NCI-H82 treated with DMSO at 0.1 percent for 48 hours (cell line): ENCODE measurements at regions not wholly inside any gene's neighbourhood (a gene's known extent, or its start where the extent isn't known, plus 50 kb on each side); places are given as distances from the start of the nearest gene placed in this dataset.

Experiments
- DNase-seq: peaks from one replicate; lab custom pipeline; 2025; ENCODE audit not compliant: unreplicated experiment; lab: John Stamatoyannopoulos, UW

DNA sequence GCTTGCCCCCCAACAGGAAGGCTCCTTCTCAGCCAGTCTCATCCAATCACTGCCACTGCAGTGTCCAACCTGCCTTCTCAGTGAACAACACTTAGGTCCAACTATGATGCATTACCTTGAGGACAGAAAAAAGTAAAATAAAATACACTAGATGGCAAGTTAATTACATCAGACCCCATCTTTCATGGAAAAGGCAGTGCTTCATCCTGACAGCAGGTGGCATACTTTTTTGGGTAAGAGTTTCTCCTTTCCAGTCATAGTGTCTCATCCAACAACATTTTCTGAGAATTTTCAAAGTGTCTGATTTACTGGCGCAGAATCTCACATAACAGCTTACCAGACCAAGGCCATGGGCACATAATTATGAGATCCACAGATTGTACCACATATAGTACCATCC lies 1742.8 kb downstream of the PCDH7 start:
- DNase-seq, result no peak

DNA sequence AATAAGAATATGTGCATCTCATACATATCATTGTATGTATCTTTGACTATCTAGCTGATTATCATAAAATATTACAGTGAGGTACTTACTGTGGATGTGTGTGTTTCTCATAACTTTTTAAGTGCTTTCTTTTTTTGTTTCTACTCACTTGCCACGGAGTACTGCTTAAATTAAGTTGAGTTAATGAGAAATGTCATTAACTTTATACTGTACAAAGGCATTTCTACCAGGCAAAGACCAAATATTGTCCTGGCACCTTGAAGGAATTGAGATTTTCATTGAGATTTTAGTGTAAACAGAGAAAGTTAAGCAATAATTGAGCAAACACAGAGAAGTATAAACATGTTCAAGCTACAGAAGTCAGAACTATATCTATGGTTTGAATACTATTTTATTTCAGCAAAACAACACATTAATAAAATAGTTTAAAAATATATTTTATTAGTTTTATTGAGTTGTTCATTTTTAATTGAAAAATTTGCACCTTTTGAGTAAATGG lies 1750.0 kb downstream of the PCDH7 start:
- no peak for DNase-seq

DNA sequence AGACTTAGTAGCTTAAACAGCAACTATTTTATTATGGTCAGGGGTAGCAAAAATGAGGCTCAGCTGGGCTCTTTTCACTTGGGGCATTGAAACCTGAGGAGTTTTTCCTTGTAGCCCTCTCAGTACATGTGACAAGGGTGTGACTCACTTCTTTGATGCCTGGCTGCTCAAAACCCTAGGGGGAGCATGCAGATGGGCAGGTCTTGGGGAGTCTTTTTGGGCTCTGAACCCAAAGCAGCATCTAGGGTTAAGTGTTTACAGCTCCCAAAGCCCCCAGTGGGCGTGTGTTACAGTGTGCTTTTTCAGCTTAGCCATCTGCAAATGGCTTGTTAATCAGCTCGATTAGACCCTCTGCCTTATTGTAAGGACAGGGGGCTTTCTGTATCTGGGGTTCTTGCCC lies 1752.7 kb downstream of the PCDH7 start:
- DNase-seq, result no peak

DNA sequence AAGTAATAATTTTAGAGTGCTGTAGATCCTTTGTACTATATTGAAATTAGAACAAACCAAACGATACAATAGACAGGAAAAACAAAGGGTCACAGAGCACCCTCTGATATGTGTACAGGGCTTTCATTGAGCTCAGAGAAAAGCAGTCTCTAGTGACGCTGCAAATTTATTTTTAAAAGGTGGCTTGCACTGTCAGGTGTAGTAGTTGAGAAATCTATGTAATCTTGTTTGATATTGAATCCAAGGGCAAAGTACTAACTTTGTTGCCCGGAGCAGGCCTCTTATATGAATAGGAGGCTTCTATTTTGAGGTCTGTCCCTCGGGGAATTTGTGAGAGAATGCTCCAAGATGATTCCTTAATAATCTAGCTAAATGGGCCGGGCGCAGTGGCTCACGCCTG lies 1755.5 kb downstream of the PCDH7 start:
- no peak for DNase-seq

DNA sequence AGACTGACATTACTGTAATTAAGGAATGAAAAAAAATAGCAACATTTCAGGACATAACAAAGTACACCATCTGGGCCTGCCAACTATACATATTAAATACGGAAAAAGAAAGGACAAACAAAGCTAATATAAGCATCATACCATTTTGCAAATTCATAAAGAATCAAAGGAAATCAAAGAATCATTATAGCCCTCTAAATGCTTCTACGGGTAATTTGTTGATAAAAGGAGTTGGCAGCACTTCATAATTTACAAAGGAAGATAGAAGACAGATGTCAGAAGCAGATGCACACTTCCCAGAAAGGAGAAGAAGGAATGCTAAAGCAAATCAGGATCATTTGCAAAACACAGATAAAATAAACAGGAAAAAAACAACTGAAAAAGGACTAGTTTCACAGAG lies 1757.3 kb downstream of the PCDH7 start:
- DNase-seq, result no peak

DNA sequence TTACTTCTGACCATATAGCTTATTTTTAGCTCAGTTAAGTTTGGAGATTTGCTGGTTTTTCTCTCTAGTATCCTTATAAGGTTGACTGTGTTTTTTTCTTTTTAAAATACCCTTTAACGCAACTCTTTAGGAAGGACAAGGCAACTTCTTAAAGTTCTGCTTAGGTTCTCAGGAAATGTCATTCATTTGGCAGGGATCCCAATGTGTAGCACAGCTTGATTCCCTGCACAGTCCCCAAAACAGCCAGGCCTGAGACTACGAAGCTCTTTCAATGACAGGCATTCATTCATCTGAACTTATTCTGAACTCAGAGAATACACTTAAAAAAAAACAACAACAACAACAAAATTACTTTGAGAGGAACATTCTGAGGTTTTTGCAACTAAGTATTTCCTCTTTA lies 1765.8 kb downstream of the PCDH7 start:
- DNase-seq, result no peak

DNA sequence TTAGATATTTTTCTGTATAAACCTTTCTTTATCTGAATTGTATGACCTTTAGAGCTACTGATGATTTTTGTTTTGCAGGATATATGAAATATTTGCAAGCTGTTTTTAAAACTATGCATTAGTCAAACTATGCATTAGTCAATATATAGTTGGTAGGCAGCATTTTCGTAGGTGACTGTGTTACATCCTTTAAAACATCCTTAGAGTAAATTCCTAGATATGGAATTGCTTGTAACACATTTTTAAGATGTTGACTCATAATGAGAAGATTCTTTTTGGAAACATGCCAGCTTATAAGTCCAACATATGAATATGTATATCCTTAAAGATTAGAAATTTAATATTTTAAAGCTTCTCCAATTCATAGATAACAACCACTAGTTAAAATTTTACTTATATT lies 1768.5 kb downstream of the PCDH7 start:
- no peak for DNase-seq

DNA sequence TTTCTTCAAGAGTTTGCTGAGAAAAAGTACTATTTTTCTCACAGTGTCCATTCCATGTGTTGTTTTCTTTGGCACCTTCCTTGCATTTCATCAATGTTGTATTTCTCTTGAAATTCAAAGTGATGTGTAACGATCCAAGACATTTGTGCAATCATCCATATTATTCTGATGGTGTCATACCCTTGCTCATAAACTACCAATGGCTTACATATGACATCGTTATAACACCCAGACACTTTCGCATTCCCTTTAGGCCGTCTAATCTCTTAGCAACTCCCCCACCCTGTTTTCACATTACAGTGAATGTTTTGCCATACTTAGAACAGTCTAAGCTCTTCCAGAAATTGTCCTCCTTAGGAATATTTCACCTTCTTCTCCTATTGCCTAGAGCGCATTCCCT lies 1779.0 kb downstream of the PCDH7 start:
- DNase-seq, result no peak

DNA sequence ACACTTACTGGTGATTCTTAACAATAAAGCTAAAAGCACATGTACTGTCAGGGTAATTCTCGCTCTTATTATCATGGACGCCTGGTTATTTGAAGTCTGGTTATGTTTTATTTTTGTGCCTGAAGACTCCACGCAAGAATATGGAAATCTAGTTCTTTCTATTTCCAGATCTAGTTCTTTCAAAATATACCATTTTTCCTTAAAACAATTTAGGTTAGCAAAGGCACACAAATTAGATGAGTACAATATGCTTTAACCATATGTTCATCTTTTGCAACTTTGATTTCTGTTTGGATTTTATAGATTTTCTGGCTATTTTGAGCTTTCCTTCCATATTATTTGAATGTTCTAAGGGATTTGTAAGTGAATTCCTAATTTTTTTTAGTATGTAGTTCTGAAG lies 1783.1 kb downstream of the PCDH7 start:
- no peak for DNase-seq

DNA sequence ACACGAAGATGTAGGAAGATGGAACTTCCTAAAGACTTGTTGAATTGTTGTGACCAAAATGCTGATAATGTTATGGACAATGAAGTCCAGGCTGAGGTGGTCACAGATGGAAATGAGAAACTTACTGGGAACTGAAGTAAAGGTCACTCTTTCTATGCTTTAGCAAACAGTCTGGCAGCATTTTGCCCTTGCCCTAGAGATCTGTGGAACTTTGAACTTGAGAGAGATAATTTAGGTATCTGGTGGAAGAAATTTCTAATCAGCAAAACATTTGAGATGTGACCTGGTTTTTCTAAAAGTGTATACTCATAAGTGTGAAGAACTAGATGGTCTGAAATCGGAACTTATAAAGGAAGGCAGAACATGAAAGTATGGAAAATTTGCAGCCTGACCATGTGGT lies 1785.9 kb downstream of the PCDH7 start:
- no peak for DNase-seq

DNA sequence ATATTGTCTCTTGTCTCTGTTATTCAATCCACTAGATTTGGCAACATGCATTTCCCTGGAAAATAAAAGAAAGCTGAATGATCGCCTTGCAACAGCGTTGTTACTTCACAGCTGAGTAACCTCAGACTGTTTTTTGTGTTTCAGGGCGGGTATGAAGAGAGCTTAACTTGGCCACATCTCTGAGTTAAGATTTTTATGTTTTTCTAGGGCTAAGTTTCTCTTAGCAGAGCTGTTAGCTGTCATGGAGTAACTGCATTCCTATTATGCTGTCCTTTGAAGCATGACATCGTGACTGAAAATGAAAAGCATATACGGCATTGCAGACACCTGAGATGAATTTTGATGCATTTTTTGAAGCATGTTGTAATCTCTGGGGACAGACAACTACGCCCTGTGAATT lies 1798.9 kb downstream of the PCDH7 start:
- no peak for DNase-seq

DNA sequence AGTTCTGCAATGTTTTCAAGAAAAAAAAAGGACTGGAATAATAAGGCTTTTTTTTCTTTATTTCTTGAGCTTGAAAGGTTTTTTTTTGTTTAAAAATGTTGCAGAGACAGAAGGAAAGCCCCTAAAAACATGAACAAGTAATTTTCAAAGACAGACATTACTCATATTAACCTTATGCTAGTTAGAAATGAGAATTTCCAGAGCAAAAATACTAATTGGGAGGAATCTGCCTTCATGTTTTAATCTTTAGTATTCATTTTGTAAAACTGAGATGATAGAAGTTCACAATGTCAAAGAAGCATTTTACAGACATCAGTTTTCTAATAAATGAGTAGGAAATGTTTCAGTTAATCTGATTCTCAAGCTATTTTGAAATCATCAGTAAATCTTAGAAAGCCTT lies 1805.3 kb downstream of the PCDH7 start:
- DNase-seq, result no peak

DNA sequence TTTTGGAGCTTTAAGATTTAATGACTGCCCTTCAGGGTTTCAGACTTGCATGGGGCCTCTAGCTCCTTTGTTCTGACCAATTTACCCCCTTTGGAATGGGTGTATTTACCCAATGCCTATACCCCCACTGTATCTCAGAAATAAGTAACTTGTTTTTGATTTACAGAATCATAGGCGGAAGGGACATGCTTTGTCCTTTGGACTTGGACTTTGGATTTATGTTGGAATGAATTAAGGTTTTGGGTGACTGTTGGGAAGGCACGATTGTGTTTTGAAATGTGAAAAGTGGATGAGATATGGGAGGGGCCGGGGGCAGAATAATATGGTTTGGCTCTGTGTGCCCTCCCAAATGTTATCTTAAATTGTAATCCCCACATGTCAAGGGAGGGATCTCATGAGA lies 1824.7 kb downstream of the PCDH7 start:
- DNase-seq, result no peak

DNA sequence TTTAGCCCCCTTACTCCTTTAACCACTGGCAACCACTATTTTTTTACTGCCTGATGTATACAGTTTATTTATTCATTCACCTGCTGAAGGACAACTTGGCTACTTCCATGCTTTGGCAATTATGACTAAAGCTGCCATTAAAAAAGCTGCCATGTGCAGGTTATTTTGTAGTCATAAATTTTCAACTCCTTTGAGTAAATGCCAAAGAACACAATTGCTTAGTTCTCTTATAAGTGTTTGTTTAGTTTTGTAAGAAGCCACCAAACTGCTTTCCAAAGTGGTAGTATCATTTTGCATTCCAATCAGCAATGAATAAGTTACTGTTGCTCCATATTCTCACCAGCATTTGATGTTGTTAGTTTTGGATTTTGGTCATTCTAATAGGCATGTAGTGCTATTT lies 1831.8 kb downstream of the PCDH7 start:
- DNase-seq, result no peak

DNA sequence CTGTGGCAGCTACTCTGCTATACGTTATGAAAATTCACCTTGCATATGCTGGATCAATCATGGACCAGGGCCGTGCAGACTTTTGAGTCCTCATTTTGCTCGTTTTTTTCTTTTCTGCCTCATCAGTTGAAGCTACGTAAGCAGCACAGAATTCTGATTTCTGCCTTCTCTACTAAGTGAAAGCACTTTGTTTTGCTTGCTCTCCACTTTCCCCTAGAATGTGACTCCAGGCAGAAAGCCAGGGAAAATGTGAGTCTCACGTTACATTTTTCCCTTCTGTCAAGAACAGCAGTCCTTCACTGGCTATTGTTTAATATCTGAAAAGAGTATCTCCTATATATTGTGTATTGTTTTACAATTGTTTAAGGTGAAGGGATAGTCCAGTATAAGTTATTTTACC lies 1840.1 kb downstream of the PCDH7 start:
- DNase-seq, result no peak

DNA sequence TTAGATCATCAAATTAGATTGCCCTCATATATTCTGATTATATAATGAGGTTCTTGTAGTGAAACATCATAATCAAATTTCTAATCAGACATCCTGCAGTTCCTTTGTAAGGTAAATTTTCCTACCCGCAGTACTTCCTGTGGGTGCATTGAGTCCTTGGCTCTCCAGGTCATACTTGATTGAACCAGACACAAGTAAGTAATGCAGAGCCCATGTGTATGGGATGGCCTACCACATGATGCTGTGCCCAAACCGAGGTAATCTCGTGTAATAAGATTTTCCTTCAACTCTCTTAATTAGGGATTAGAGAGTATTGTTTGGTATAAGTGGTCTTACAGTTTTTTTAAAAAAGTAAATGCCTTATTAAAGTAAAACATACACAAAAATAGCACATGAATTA lies 1841.8 kb downstream of the PCDH7 start:
- peak; percentile 30 for DNase-seq

DNA sequence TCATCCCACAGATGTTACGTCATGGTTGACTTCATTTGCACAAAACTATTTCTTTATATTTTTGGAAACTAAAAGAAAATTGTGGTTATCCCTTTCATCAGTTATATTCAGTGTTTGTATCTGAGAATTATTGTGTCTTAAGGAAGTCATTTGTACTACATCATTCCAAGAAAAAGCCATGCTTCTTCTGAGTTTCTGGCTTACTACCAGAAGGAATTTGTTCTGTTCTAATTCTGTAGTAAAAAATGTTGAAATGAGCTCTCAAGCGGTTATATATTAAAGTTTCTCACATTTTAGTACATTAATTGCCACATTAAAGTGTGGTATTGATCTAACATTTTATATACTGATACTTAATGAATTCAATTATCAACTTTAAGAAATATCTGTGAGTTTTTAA lies 1844.5 kb downstream of the PCDH7 start:
- DNase-seq, result no peak

DNA sequence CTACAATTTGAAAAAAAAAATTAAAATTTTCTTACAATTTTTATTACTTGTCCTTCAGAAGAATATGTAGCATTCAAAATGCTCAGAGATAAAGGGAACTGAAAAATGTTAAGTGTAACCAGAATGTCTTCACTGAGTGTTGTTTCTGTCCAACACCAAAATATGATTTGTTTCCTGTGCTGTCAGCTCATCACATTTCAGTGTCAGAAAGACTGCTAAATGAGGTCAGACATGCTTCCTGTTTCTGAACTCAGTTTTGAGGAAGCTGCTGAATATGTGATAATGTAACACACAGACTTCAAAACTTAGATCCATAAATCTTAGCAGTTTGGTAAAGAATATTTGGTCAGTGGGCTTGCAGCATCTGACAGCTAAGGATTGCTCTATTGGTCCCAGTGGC lies 1849.7 kb downstream of the PCDH7 start:
- DNase-seq, result no peak

DNA sequence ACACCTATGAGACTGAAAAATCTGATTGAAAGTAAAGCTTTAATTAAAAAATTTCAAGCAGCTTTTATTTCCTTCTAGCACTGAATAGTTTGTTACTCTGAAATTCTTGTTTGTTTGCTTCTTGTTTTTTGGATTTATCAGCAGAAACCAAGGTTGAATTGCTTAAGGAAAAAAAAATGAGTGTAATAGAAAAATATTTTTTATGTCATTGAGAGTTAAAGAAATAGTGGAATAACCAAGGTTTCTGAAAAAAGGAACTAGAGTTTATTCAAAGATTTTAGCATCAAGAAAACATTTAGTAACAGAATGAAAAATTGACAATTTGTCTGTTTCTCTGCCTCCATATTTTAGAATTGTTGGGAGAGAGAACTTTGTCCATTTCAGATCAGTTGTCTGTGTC lies 1852.2 kb downstream of the PCDH7 start:
- no peak for DNase-seq

DNA sequence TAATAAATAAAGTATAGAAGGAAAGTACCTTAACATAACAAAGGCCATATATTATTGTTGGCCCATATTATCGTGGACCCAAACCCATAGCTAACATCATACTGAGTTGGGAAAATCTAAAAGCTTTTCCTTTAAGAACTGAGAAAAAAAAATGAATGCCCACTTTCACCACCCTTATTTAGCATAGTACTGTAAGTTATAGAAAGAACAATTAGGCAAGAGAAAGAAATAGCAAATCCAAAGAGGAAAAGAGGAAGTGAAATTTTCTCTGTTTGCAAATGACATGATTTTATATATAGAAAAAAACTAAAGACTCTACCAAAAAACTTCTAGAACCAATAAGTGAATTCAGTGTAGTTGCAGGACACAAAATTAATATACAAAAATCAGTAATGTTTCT lies 1854.6 kb downstream of the PCDH7 start:
- no peak for DNase-seq

DNA sequence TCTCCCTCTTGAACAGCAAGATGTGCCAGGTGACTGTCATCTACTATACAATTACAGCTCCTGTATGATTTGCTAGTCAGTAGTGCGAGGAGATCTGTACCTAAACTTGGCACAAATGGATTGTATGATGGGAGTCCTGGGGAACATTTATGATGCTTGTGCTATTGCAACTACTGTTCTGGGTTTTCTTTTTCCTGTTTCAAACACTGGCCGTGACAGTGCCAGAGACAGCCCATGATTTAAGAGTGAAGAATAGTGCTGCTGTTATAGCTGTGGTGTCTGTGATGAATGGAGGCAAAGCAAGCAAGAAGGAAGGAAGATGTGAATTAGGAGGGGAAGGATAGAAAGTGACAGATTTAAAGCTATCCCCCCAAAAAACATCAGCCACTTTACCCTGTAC lies 1868.9 kb downstream of the PCDH7 start:
- DNase-seq, result no peak

DNA sequence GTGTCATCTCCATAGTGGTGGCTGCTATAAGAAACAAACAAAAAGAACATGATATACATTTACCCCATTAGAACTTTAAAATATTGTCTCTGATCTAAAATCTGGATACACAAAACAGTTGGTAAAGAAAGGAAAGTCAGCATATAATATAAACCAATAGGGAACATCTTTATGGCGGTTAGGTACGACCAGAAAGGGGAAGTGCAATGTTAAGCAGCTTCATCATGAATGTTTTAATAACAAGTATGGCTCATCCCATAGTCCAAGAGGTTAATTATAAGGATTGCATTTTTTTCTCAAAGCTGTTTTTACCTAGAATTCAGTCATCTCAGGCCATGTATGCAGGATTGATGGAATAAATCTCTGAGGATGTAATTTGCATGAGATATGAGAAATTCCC lies 1869.7 kb downstream of the PCDH7 start:
- no peak for DNase-seq

DNA sequence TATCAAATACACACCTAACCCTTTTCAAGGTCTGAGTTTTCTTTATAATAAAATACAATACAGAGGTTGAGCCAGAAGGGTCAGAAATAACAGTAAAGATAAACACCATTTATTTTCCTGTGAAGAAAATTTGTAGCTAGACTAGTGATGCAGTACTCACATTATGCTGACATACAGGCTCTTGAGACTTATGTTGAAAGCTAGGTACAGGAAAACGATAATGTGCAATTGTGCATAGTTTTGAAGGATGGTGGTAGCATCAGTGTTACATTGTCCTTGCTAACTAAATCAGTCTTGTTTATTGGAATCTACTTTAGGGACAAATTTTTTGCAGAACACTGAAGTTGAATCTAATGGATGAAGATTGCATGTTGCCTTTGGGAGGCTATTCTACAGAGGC lies 1877.2 kb downstream of the PCDH7 start:
- DNase-seq, result no peak

DNA sequence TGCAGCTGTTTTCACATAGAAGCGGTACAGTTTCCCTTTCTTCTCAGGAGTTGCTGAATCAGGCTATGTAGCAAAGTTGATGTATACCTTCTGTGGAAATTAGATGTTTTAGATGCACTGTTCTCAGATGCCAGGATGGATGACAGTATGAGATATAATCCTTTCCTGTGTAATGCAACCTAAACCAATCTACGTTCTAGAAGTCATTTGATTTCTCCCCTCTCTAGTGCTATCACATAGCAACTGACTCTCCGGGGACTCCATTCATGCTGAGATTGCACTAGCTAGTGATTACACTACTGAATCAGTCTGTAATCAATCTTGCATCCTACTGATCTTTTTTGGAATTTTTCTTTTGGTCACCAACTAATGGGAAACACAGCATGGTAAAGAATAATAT lies 1881.7 kb downstream of the PCDH7 start:
- no peak for DNase-seq
